DMS53 treated with DMSO at 0.1 percent for 48 hours (cell line): ENCODE measurements at regions not wholly inside any gene's neighbourhood (a gene's known extent, or its start where the extent isn't known, plus 50 kb on each side); places are given as distances from the start of the nearest gene placed in this dataset.

Experiments
- DNase-seq: peaks from one replicate; lab custom pipeline; 2025; ENCODE audit not compliant: unreplicated experiment; lab: John Stamatoyannopoulos, UW

DNA sequence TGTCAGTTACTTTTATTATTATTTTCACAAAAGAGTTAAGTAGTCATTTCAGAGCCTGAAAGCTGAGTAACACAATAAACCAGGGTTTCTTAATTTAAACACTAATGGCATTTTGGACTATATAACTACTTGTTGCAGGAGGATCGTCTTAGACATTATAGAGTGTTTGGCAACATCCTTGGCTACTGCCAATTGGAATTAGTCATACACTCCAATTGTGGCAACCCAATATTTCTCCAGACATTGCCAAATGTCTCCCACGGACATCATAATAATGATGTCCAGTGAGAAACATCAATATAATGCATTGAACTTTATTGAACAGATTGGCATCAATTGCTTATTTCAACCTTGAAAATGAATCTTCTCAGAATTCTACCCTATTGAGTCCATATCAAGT, 441.9 kb upstream of the ADGRL4 start:
- no peak for DNase-seq

GRCh38 chr1:79441238-79441637, 434.7 kb upstream of the ADGRL4 start:
- no peak for DNase-seq

DNA sequence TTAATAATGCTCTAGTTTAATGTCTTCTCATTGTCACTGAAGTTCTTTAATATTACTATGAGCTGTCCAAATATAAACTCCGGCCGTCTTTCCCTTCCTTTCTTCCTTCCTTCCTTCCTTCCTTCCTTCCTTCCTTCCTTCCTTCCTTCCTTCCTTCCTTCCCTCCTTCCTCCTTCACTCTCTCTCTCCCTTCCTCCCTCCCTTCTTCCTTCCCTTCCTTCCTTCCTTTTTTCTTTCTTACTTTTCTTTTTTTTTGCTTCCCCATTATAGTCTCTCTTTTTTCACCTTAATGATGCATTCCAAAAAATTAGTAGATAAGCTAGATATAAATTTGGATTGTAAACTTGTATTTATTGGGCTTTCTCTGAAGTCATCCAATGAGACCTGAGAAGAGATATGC, 431.0 kb upstream of the ADGRL4 start:
- no peak for DNase-seq

- no peak for DNase-seq
These were observed 424.8 kb upstream of the ADGRL4 start for GRCh38 chr1:79431340-79431739.

GRCh38 chr1:79430437-79430836, 423.9 kb upstream of the ADGRL4 start:
- no peak for DNase-seq

DNA sequence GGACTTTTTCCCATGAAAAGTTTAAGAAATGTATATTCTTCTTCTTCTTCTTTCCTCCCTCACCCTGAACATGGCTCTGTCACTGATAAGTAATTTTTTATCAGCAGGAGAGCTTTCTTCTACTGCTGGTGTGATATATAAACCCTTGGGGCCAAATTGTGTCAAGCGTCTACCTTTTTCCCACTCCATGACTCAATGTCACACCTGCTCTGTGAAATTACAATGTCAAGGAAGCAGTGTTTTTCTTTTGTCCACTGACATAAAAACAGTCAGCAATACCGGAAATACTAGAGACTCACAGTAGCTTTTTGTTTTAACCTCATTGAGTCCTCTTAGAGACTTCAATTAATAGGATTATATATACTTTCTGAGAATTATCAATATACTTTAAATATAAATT, 416.2 kb upstream of the ADGRL4 start:
- DNase-seq = peak; percentile 26

DNA sequence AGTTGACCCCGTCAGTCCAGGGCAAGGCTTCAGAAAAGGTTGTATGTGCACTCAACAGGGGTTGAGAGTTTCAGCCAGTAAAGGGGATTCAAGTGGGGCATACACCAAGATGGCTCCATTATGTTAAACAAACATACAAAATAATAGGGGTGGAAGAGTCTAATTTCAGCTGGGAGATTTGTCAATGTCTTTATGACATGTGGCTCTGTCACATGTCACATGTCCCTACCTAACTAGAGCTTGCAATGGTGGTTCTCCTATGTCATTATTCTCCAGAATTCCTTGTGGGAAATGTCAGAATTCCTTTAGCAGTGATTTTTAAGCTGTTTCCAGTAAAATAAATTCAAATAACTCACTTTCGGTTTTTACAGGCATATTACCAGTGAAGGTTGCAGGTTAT, 392.0 kb upstream of the ADGRL4 start:
- DNase-seq = no peak

GRCh38 chr1:79396901-79397300, 390.4 kb upstream of the ADGRL4 start:
- no peak for DNase-seq

DNA sequence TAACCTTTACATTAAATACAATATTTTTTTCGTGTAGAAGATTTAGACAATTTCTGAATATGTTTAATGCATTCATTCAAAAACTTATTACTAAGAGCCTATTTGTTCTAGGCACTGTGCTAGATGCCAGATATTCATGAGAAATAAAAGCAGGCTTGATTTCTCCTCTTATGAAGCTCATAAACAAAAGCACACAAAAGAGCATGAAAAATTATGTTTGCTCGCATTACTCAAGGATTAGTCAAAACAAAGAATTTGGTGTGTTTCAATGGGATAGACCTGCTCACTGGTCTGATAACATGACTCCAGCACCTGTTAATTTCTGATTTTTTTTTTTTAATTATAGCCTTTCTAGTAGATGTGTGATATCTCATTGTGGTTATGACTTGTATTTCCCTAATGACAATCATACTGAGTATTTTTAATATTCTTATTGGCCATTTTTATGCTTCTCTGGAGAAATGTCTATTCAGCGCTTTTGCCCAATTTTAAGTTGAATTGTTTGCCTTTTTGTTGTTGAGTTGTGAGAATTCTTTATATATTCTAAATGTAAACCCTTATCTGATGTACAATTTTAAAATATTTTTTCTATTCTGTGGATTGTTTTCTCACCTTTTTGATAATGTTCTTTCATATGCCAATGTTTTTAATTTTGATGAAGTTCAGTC, 382.3 kb upstream of the ADGRL4 start:
- DNase-seq = no peak

DNA sequence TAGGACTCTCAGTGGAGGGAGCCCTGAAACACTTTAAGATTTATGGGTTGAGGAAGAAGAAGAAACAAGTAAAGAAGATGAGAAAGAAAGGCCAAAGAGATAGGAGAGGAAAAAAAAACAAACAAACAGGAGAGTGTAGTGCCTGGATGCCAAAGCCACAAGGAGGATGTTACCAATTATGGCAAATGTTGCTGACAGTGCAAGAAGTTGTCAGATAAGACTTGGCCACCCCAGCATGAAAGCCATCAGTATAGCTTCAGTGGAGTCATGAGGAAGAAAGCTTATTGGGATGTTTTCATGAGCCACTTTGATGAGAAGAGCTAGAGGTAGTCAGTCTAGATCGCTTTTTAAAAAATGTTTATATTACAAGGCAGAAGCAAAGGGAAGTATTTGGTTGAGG, 380.2 kb upstream of the ADGRL4 start:
- DNase-seq = no peak

DNA sequence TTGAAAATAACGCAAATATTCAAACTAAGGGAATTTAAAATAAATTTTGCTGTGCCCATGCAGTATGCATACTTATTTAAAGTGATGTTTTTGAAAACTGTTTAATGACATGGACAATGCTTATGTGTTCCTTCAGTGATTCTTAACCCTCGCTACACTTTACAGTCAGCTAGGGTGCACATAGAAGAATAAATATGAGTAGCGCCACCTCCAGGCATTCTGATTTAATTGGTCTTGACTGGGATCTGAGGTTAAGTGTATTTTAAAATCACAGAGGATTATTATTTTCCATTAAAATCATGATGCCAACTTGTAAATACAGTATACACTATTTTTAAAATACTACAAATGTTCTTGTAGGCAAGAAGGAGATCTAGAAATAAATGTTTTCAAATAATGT, 373.5 kb upstream of the ADGRL4 start:
- no peak for DNase-seq

GRCh38 chr1:79376106-79376505, 369.6 kb upstream of the ADGRL4 start:
- no peak for DNase-seq

DNA sequence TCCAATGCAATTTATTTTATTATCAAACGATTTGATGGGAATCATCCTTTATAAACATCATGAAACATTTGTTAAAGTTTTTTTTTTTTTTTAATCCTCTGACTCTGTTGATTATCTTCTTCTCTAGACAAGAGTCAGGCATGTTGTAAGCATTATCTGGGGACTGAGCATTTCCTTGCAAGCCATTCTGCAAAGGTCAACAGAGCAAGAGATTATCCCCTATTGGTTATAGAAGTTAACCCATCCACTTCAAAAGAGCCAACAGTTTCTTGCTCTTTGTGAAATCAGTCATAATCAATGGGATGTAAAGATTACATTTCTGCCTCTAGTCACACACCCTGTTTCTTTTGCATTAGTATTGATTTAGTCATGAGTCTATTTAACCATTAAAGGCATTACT, 368.8 kb upstream of the ADGRL4 start:
- no peak for DNase-seq

DNA sequence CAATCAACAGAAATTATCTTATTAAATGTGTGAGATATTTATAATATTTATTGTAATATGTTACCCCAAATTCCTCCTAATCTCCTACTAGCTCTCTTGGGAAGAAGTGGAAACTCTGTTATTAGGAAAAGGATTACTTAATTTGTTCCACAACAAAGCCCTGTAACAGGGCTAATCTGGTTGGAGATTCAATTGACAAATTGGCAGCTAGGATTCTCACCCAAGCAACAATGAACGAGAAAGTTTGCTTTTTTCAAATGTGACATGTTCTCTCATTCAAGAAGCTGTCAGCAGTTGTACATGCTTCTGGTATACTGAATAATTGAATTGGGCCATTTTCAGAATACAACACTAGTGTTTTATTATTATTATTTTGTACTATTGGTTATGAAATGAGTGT, 367.9 kb upstream of the ADGRL4 start:
- no peak for DNase-seq

- DNase-seq = no peak
These were observed 367.1 kb upstream of the ADGRL4 start for GRCh38 chr1:79373481-79374125.

- no peak for DNase-seq
These were observed 365.3 kb upstream of the ADGRL4 start for GRCh38 chr1:79371802-79372201.

DNA sequence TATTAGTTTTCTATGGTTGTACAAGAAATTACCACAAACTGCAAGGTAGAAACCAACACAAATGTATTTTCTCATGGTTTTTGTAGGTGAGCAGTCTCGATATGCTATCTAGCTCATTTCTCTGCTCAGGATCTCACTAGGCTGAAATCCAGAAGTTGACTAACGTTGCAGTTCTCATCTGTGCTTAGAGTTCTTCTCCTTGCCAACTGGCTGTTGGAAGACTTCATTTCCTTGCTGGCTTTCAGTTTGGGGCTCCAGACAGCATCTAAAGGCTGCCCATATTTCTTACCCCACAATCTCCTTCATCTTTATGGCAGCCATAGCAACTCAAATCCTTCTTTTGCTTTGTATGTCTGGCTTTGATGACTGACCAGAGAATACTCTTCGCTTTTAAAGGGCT, 362.6 kb upstream of the ADGRL4 start:
- DNase-seq = no peak

GRCh38 chr1:79364896-79365295, 358.4 kb upstream of the ADGRL4 start:
- DNase-seq = no peak

- DNase-seq = no peak
These were observed 356.9 kb upstream of the ADGRL4 start for GRCh38 chr1:79363430-79363829.

- no peak for DNase-seq
These were observed 355.9 kb upstream of the ADGRL4 start for GRCh38 chr1:79362470-79362869.

DNA sequence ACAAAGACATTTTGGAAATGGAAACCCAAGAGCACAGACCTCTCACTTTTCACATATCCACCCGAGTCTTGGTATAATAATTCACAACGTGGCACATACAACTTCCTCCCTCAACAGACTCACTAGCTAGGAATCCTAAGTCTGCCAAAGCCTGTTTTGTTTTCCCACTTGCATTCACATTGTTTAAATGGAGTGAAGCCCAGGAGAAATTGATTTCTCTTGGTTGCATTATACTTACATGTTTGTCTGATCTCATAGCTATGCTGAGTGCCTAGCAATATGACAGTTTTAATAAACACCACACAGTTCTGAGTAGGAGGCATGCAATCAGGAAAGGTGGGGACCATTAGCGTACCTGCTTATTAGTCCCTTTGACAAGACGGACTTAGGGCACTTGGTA, 348.6 kb upstream of the ADGRL4 start:
- DNase-seq = no peak

- peak; percentile 75 for DNase-seq
These were observed 346.7 kb upstream of the ADGRL4 start for GRCh38 chr1:79353224-79353623.

DNA sequence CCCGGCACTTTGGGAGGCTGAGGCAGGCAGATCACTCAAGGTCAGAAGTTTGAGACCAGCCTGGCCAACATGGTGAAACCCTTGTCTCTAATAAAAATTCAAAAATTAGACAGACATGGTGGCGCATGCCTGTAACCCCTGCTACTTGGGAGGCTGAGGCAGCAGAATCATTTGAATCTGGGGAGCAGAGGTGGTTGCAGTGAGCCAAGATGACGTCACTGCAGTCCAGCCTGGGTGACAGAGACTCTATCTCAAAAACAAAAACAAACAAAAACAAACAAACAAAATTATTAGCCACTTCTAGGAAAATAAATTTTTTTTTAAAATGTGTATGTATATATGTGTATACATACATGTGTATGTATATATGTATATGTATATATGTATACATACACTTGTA, 320.3 kb upstream of the ADGRL4 start:
- no peak for DNase-seq
